CD4-positive, alpha-beta T cell treated with Interleukin-4 for 1 hour (primary cell): ENCODE measurements at regions not wholly inside any gene's neighbourhood (a gene's known extent, or its start where the extent isn't known, plus 50 kb on each side); places are given as distances from the start of the nearest gene placed in this dataset.

Source experiments
- DNase-seq, 2 donors: peaks; one replicate each; pipeline ENCODE4 v3.0.0-alpha.2; 2020 to 2022

GRCh38 chr20:51216850-51217249, 193.9 kb upstream of the KCNG1 start:
- no peak for DNase-seq

- no peak for DNase-seq
Measured at GRCh38 chr20:51212816-51213215, 189.9 kb upstream of the KCNG1 start.

GRCh38 chr20:51211191-51211590, 188.3 kb upstream of the KCNG1 start:
- DNase-seq, result no peak

- DNase-seq, result no peak
Measured at GRCh38 chr20:51210084-51210483, 187.2 kb upstream of the KCNG1 start.

GRCh38 chr20:51208162-51208561, 185.3 kb upstream of the KCNG1 start:
- DNase-seq, result no peak

GRCh38 chr20:51206032-51206662, 183.2 kb upstream of the KCNG1 start:
- DNase-seq, result no peak

GRCh38 chr20:51204794-51205193, 181.9 kb upstream of the KCNG1 start:
- DNase-seq, result no peak

- DNase-seq, result no peak
Measured at GRCh38 chr20:51204051-51204715, 181.3 kb upstream of the KCNG1 start.

GRCh38 chr20:51202304-51202703, 179.4 kb upstream of the KCNG1 start:
- no peak for DNase-seq

- no peak for DNase-seq
Measured at GRCh38 chr20:51199920-51200319, 177.0 kb upstream of the KCNG1 start.

GRCh38 chr20:51198876-51199523, 176.1 kb upstream of the KCNG1 start:
- no peak for DNase-seq

GRCh38 chr20:51198238-51198637, 175.3 kb upstream of the KCNG1 start:
- no peak for DNase-seq

GRCh38 chr20:51196991-51197651, 174.2 kb upstream of the KCNG1 start:
- DNase-seq, result no peak

- no peak for DNase-seq
Measured at GRCh38 chr20:51195990-51196389, 173.1 kb upstream of the KCNG1 start.

- no peak for DNase-seq
Measured at GRCh38 chr20:51195419-51195901, 172.6 kb upstream of the KCNG1 start.

- DNase-seq, result no peak
Measured at GRCh38 chr20:51193066-51193772, 170.3 kb upstream of the KCNG1 start.

GRCh38 chr20:51190783-51191180, 167.9 kb upstream of the KCNG1 start:
- no peak for DNase-seq

- DNase-seq, result no peak
Measured at GRCh38 chr20:51189814-51190782, 167.2 kb upstream of the KCNG1 start.

- no peak for DNase-seq
Measured at GRCh38 chr20:51188941-51189340, 166.0 kb upstream of the KCNG1 start.

- no peak for DNase-seq
Measured at GRCh38 chr20:51187261-51187660, 164.4 kb upstream of the KCNG1 start.

- DNase-seq, result no peak
Measured at GRCh38 chr20:51185861-51186260, 163.0 kb upstream of the KCNG1 start.

GRCh38 chr20:51185277-51185676, 162.4 kb upstream of the KCNG1 start:
- DNase-seq, result no peak
